Adrenal gland (tissue), 5 donors: ENCODE measurements at regions not wholly inside any gene's neighbourhood (a gene's known extent, or its start where the extent isn't known, plus 50 kb on each side); places are given as distances from the start of the nearest gene placed in this dataset.

Experiments
- POLR2A ChIP-seq, 2 donors: fragments of 450-650 bp; IDR thresholded peaks; one replicate each; pipeline ENCODE4 v1.6.1; 2017; ENCODE audit warnings: antibody characterized with exemption in 2 of 2, mild to moderate bottlenecking in 2 of 2, moderate library complexity in 1 of 2
- TF ChIP-seq, protein P1 (sequence below), 6 experiments: fragments of 450-650 bp in 4 of 6; fragments of 200-600 bp in 2 of 6; sonication (generic) in 1 of 6; IDR thresholded peaks; 1 replicate in 5 of 6; 2 replicates in 1 of 6; pipeline versions ENCODE4 v1.5.1 to v1.8.0; 2016 to 2021; ENCODE audit warnings: antibody characterized with exemption in 6 of 6, mild to moderate bottlenecking in 2 of 6, moderate library complexity in 1 of 6
- donor health status: DM: no; HTN: no; CAD: no.

DNA sequence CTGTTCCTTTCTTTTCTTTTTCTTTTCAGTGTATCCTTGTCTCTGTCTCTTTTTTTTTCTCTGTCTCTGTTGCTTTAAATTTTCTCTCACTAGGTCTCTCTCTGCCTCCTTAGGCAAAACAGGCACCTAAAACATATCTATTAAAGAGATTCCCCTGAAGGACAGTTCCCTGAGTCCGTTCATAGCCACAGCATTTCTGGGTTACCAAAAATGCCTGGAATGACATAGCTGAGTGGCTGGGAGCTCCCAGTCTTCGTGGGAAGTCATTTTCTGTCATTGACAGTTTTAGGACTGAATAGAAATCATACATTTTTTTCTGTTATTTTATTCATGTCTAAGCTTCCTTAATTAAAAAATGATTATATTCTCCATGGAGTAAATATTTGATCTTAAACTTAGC, 323.8 kb upstream of the AZI2 start:
- TF ChIP-seq, protein P1, sequence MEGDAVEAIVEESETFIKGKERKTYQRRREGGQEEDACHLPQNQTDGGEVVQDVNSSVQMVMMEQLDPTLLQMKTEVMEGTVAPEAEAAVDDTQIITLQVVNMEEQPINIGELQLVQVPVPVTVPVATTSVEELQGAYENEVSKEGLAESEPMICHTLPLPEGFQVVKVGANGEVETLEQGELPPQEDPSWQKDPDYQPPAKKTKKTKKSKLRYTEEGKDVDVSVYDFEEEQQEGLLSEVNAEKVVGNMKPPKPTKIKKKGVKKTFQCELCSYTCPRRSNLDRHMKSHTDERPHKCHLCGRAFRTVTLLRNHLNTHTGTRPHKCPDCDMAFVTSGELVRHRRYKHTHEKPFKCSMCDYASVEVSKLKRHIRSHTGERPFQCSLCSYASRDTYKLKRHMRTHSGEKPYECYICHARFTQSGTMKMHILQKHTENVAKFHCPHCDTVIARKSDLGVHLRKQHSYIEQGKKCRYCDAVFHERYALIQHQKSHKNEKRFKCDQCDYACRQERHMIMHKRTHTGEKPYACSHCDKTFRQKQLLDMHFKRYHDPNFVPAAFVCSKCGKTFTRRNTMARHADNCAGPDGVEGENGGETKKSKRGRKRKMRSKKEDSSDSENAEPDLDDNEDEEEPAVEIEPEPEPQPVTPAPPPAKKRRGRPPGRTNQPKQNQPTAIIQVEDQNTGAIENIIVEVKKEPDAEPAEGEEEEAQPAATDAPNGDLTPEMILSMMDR (IDR thresholded peaks at IDR 0.05): no peak
- TF ChIP-seq POLR2A (IDR thresholded peaks at IDR 0.05): no peak
